ENCODE measurements at regions not wholly inside any gene's neighbourhood (a gene's known extent, or its start where the extent isn't known, plus 50 kb on each side); places are given as distances from the start of the nearest gene placed in this dataset.
A peak's percentile ranks its signal among the peaks of the same experiment; 100 is the strongest.
"Not testable (repeated sequence)": the region's sequence is repeated elsewhere in the genome, so short reads cannot be mapped to it uniquely, and the experiment has no call there.

GRCh38 chr1:144516172-144516571 lies 54.7 kb upstream of the NBPF15 start:
- H3K4me3 Mint-ChIP-seq (ENCODE audit: low read depth, unreplicated experiment); intact Hi-C loops (cut with micrococcal nuclease; ENCODE audit: unreplicated experiment); CTCF ChIA-PET; H3K9me3 Mint-ChIP-seq (ENCODE audit: low read depth, unreplicated experiment); BruUV-seq (replicated peaks); H3K27ac Mint-ChIP-seq (ENCODE audit: unreplicated experiment); H3K36me3 Mint-ChIP-seq (ENCODE audit: insufficient read depth, unreplicated experiment); H3K4me1 Mint-ChIP-seq (ENCODE audit: low read depth, unreplicated experiment); DNase-seq: not testable (repeated sequence)
- peaks cover 13% of the 10 kb centered on the region for H3K27me3 Mint-ChIP-seq (ENCODE audit: unreplicated experiment)

GRCh38 chr1:144516906-144517305 lies 55.4 kb upstream of the NBPF15 start:
- BruUV-seq (replicated peaks); H3K9me3 Mint-ChIP-seq (ENCODE audit: low read depth, unreplicated experiment); H3K4me1 Mint-ChIP-seq (ENCODE audit: low read depth, unreplicated experiment); H3K27ac Mint-ChIP-seq (ENCODE audit: unreplicated experiment); H3K4me3 Mint-ChIP-seq (ENCODE audit: low read depth, unreplicated experiment); intact Hi-C loops (cut with micrococcal nuclease; ENCODE audit: unreplicated experiment); CTCF ChIA-PET; DNase-seq; H3K36me3 Mint-ChIP-seq (ENCODE audit: insufficient read depth, unreplicated experiment): not testable (repeated sequence)
- peaks cover 13% of the 10 kb centered on the region for H3K27me3 Mint-ChIP-seq (ENCODE audit: unreplicated experiment)

GRCh38 chr1:144518439-144518838 lies 57.0 kb upstream of the NBPF15 start:
- CTCF ChIA-PET: not testable (repeated sequence)

GRCh38 chr1:144519528-144520189 lies 58.2 kb upstream of the NBPF15 start:
- BruUV-seq (replicated peaks); H3K27ac Mint-ChIP-seq (ENCODE audit: unreplicated experiment); CTCF ChIA-PET; H3K36me3 Mint-ChIP-seq (ENCODE audit: insufficient read depth, unreplicated experiment); H3K4me1 Mint-ChIP-seq (ENCODE audit: low read depth, unreplicated experiment); DNase-seq; intact Hi-C loops (cut with micrococcal nuclease; ENCODE audit: unreplicated experiment); H3K4me3 Mint-ChIP-seq (ENCODE audit: low read depth, unreplicated experiment); H3K9me3 Mint-ChIP-seq (ENCODE audit: low read depth, unreplicated experiment): not testable (repeated sequence)
- peaks cover 13% of the 10 kb centered on the region for H3K27me3 Mint-ChIP-seq (ENCODE audit: unreplicated experiment)

More at GRCh38 chr1:144518439-144518838, 57.0 kb upstream of the NBPF15 start:
- intact Hi-C loops (cut with micrococcal nuclease; ENCODE audit: unreplicated experiment); H3K36me3 Mint-ChIP-seq (ENCODE audit: insufficient read depth, unreplicated experiment); H3K4me3 Mint-ChIP-seq (ENCODE audit: low read depth, unreplicated experiment); H3K4me1 Mint-ChIP-seq (ENCODE audit: low read depth, unreplicated experiment); BruUV-seq (replicated peaks); H3K9me3 Mint-ChIP-seq (ENCODE audit: low read depth, unreplicated experiment); DNase-seq; H3K27ac Mint-ChIP-seq (ENCODE audit: unreplicated experiment): not testable (repeated sequence)
- peaks cover 13% of the 10 kb centered on the region for H3K27me3 Mint-ChIP-seq (ENCODE audit: unreplicated experiment)

GRCh38 chr1:144523661-144524407 lies 62.4 kb upstream of the NBPF15 start:
- H3K27ac Mint-ChIP-seq (ENCODE audit: unreplicated experiment); H3K36me3 Mint-ChIP-seq (ENCODE audit: insufficient read depth, unreplicated experiment); H3K9me3 Mint-ChIP-seq (ENCODE audit: low read depth, unreplicated experiment); H3K4me1 Mint-ChIP-seq (ENCODE audit: low read depth, unreplicated experiment); CTCF ChIA-PET; intact Hi-C loops (cut with micrococcal nuclease; ENCODE audit: unreplicated experiment); H3K4me3 Mint-ChIP-seq (ENCODE audit: low read depth, unreplicated experiment); H3K27me3 Mint-ChIP-seq (ENCODE audit: unreplicated experiment); DNase-seq: not testable (repeated sequence)
- TSS peak; percentile 98 for BruUV-seq (replicated peaks)

GRCh38 chr1:144532156-144532607 lies 60.5 kb upstream of the PPIAL4F start:
- H3K36me3 Mint-ChIP-seq (ENCODE audit: insufficient read depth, unreplicated experiment); CTCF ChIA-PET; H3K27ac Mint-ChIP-seq (ENCODE audit: unreplicated experiment); intact Hi-C loops (cut with micrococcal nuclease; ENCODE audit: unreplicated experiment); BruUV-seq (replicated peaks); DNase-seq; H3K4me3 Mint-ChIP-seq (ENCODE audit: low read depth, unreplicated experiment); H3K4me1 Mint-ChIP-seq (ENCODE audit: low read depth, unreplicated experiment); H3K9me3 Mint-ChIP-seq (ENCODE audit: low read depth, unreplicated experiment): not testable (repeated sequence)
- peaks cover 29% of the 10 kb centered on the region for H3K27me3 Mint-ChIP-seq (ENCODE audit: unreplicated experiment)
- peak; percentile 46 for TF ChIP-seq CTCF (IDR thresholded peaks at IDR 0.05; ENCODE audit: unreplicated experiment)

- intact Hi-C loops (cut with micrococcal nuclease; ENCODE audit: unreplicated experiment); BruUV-seq (replicated peaks); DNase-seq; H3K4me3 Mint-ChIP-seq (ENCODE audit: low read depth, unreplicated experiment); H3K27ac Mint-ChIP-seq (ENCODE audit: unreplicated experiment); H3K9me3 Mint-ChIP-seq (ENCODE audit: low read depth, unreplicated experiment); H3K36me3 Mint-ChIP-seq (ENCODE audit: insufficient read depth, unreplicated experiment); CTCF ChIA-PET; H3K4me1 Mint-ChIP-seq (ENCODE audit: low read depth, unreplicated experiment): not testable (repeated sequence)
- H3K27me3 Mint-ChIP-seq (ENCODE audit: unreplicated experiment): peaks cover 29% of the 10 kb centered on the region
Measured at GRCh38 chr1:144533480-144533879, 59.2 kb upstream of the PPIAL4F start.

- H3K27ac Mint-ChIP-seq (ENCODE audit: unreplicated experiment); H3K36me3 Mint-ChIP-seq (ENCODE audit: insufficient read depth, unreplicated experiment); CTCF ChIA-PET; intact Hi-C loops (cut with micrococcal nuclease; ENCODE audit: unreplicated experiment); H3K4me3 Mint-ChIP-seq (ENCODE audit: low read depth, unreplicated experiment); H3K4me1 Mint-ChIP-seq (ENCODE audit: low read depth, unreplicated experiment); H3K9me3 Mint-ChIP-seq (ENCODE audit: low read depth, unreplicated experiment); DNase-seq; BruUV-seq (replicated peaks): not testable (repeated sequence)
- H3K27me3 Mint-ChIP-seq (ENCODE audit: unreplicated experiment): peaks cover 29% of the 10 kb centered on the region
Measured at GRCh38 chr1:144534286-144534685, 58.4 kb upstream of the PPIAL4F start.

GRCh38 chr1:144536677-144537076 lies 56.0 kb upstream of the PPIAL4F start:
- H3K27ac Mint-ChIP-seq (ENCODE audit: unreplicated experiment); intact Hi-C loops (cut with micrococcal nuclease; ENCODE audit: unreplicated experiment); BruUV-seq (replicated peaks); H3K4me1 Mint-ChIP-seq (ENCODE audit: low read depth, unreplicated experiment); DNase-seq; H3K36me3 Mint-ChIP-seq (ENCODE audit: insufficient read depth, unreplicated experiment); H3K4me3 Mint-ChIP-seq (ENCODE audit: low read depth, unreplicated experiment); H3K9me3 Mint-ChIP-seq (ENCODE audit: low read depth, unreplicated experiment); CTCF ChIA-PET: not testable (repeated sequence)
- peaks cover 24% of the 10 kb centered on the region for H3K27me3 Mint-ChIP-seq (ENCODE audit: unreplicated experiment)

Measured in Calu3 (cell line).